ENCODE measurements at regions not wholly inside any gene's neighbourhood (a gene's known extent, or its start where the extent isn't known, plus 50 kb on each side); places are given as distances from the start of the nearest gene placed in this dataset.

- Histone ChIP-seq H3K4me3 (ENCODE audit: low read length) (no peak overlapping the region), H3K36me3 (ENCODE audit: insufficient read depth, low read length) (no peaks in the 10 kb centered on the region), H2AFZ (ENCODE audit: low read depth, low read length) (no peak overlapping the region), H3K27me3 (ENCODE audit: insufficient read depth, low read depth, low read length) (no peaks in the 10 kb centered on the region), H3K9me2 (ENCODE audit: insufficient read depth, low read length) (no peaks in the 10 kb centered on the region), H3K9ac (ENCODE audit: low read length) (no peak overlapping the region), H3K79me2 (replicated peaks; ENCODE audit: insufficient read depth, low read length) (no peaks in the 10 kb centered on the region), H3F3A (ENCODE audit: insufficient read depth, low read length, poor library complexity, severe bottlenecking) (no peaks in the 10 kb centered on the region), H4K20me1 (ENCODE audit: insufficient read depth) (no peaks in the 10 kb centered on the region), H3K9me3 (ENCODE audit: low read length) (no peaks in the 10 kb centered on the region), H3K27ac (ENCODE audit: low read length) (no peak overlapping the region), H3K4me2 (ENCODE audit: low read length) (no peak overlapping the region)
- no peak for TF ChIP-seq RAD21 (conservative IDR thresholded peaks at IDR 0.05)
- TF ChIP-seq SMC3 (conservative IDR thresholded peaks at IDR 0.05; ENCODE audit: poor library complexity) = no peak
- no peak for TF ChIP-seq POLR2AphosphoS5 (IDR thresholded peaks at IDR 0.05)
- TF ChIP-seq TAF1 (IDR thresholded peaks at IDR 0.05; ENCODE audit: low read depth) = no peak
- TF ChIP-seq MXI1 (conservative IDR thresholded peaks at IDR 0.05; ENCODE audit: poor library complexity, severe bottlenecking) = no peak
- TF ChIP-seq REST (IDR thresholded peaks at IDR 0.05; ENCODE audit: borderline replicate concordance) = no peak
Measured at GRCh38 chr5:165263536-165263935, 1758.1 kb downstream of the MAT2B start.

GRCh38 chr5:165266939-165267338 lies 1761.5 kb downstream of the MAT2B start:
- Histone ChIP-seq H3K79me2 (replicated peaks; ENCODE audit: insufficient read depth, low read length) (no peaks in the 10 kb centered on the region), H3K27ac (ENCODE audit: low read length) (no peak overlapping the region), H3F3A (ENCODE audit: insufficient read depth, low read length, poor library complexity, severe bottlenecking) (no peaks in the 10 kb centered on the region), H3K36me3 (ENCODE audit: insufficient read depth, low read length) (no peaks in the 10 kb centered on the region), H2AFZ (ENCODE audit: low read depth, low read length) (no peak overlapping the region), H3K4me3 (ENCODE audit: low read length) (no peak overlapping the region), H3K9me2 (ENCODE audit: insufficient read depth, low read length) (no peaks in the 10 kb centered on the region), H3K4me2 (ENCODE audit: low read length) (no peak overlapping the region), H4K20me1 (ENCODE audit: insufficient read depth) (no peaks in the 10 kb centered on the region), H3K9me3 (ENCODE audit: low read length) (no peaks in the 10 kb centered on the region), H3K27me3 (ENCODE audit: insufficient read depth, low read depth, low read length) (no peaks in the 10 kb centered on the region), H3K9ac (ENCODE audit: low read length) (no peak overlapping the region)
- no peak for TF ChIP-seq EP300 (conservative IDR thresholded peaks at IDR 0.05; ENCODE audit: poor library complexity, severe bottlenecking)
- no peak for TF ChIP-seq MXI1 (conservative IDR thresholded peaks at IDR 0.05; ENCODE audit: poor library complexity, severe bottlenecking)
- TF ChIP-seq POLR2AphosphoS5 (IDR thresholded peaks at IDR 0.05) = no peak
- TF ChIP-seq TAF1 (IDR thresholded peaks at IDR 0.05; ENCODE audit: low read depth) = no peak
- no peak for TF ChIP-seq REST (IDR thresholded peaks at IDR 0.05; ENCODE audit: borderline replicate concordance)
- TF ChIP-seq EZH2 (IDR thresholded peaks at IDR 0.05; ENCODE audit: borderline replicate concordance, insufficient read depth, low read length, poor library complexity, severe bottlenecking) = no peak
- no peak for TF ChIP-seq RAD21 (conservative IDR thresholded peaks at IDR 0.05)
- no peak for TF ChIP-seq SMC3 (conservative IDR thresholded peaks at IDR 0.05; ENCODE audit: poor library complexity)
- TF ChIP-seq, protein P1, sequence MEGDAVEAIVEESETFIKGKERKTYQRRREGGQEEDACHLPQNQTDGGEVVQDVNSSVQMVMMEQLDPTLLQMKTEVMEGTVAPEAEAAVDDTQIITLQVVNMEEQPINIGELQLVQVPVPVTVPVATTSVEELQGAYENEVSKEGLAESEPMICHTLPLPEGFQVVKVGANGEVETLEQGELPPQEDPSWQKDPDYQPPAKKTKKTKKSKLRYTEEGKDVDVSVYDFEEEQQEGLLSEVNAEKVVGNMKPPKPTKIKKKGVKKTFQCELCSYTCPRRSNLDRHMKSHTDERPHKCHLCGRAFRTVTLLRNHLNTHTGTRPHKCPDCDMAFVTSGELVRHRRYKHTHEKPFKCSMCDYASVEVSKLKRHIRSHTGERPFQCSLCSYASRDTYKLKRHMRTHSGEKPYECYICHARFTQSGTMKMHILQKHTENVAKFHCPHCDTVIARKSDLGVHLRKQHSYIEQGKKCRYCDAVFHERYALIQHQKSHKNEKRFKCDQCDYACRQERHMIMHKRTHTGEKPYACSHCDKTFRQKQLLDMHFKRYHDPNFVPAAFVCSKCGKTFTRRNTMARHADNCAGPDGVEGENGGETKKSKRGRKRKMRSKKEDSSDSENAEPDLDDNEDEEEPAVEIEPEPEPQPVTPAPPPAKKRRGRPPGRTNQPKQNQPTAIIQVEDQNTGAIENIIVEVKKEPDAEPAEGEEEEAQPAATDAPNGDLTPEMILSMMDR (IDR thresholded peaks at IDR 0.05; ENCODE audit: poor library complexity, severe bottlenecking) = no peak
